B cell (primary cell): ENCODE measurements at regions not wholly inside any gene's neighbourhood (a gene's known extent, or its start where the extent isn't known, plus 50 kb on each side); places are given as distances from the start of the nearest gene placed in this dataset.

Experiments used
- EZH2 ChIP-seq: IDR thresholded peaks from 2 replicates; pipeline ENCODE4 v1.6.1; 2012; ENCODE audit warnings: borderline replicate concordance, low read depth, mild to moderate bottlenecking, moderate library complexity, low read length; ENCODE audit not compliant: insufficient read depth, poor library complexity, severe bottlenecking
- TF ChIP-seq, protein P1 (sequence below): fragments of 200-600 bp; IDR thresholded peaks from one replicate; pipeline ENCODE4 v1.8.0; 2022; ENCODE audit warnings: antibody characterized with exemption, mild to moderate bottlenecking

- TF ChIP-seq, protein P1, sequence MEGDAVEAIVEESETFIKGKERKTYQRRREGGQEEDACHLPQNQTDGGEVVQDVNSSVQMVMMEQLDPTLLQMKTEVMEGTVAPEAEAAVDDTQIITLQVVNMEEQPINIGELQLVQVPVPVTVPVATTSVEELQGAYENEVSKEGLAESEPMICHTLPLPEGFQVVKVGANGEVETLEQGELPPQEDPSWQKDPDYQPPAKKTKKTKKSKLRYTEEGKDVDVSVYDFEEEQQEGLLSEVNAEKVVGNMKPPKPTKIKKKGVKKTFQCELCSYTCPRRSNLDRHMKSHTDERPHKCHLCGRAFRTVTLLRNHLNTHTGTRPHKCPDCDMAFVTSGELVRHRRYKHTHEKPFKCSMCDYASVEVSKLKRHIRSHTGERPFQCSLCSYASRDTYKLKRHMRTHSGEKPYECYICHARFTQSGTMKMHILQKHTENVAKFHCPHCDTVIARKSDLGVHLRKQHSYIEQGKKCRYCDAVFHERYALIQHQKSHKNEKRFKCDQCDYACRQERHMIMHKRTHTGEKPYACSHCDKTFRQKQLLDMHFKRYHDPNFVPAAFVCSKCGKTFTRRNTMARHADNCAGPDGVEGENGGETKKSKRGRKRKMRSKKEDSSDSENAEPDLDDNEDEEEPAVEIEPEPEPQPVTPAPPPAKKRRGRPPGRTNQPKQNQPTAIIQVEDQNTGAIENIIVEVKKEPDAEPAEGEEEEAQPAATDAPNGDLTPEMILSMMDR, result no peak
- TF ChIP-seq EZH2, result no peak
These were observed 138.6 kb upstream of the GPR101 start for GRCh38 chrX:137172317-137172948.
